ENCODE measurements at regions not wholly inside any gene's neighbourhood (a gene's known extent, or its start where the extent isn't known, plus 50 kb on each side); places are given as distances from the start of the nearest gene placed in this dataset.

GRCh38 chr15:91622235-91622634, 231.3 kb upstream of the SLCO3A1 start:
- Mint-ChIP-seq H3K36me3 (ENCODE audit: low read depth) (no peaks in the 10 kb centered on the region), H3K4me1 (no peaks in the 10 kb centered on the region), H3K27ac (no peak overlapping the region), H3K9me3 (peaks cover 4% of the 10 kb centered on the region), H3K4me3 (no peak overlapping the region), H3K27me3 (peaks cover 1% of the 10 kb centered on the region)
- intact Hi-C loops (cut with micrococcal nuclease), result no loop called here
- no peak for DNase-seq
- ChIA-PET POLR2A (no interaction called here), CTCF (no interaction called here)
- no peak for ATAC-seq (ENCODE audit: low read depth)
- no peak for TF ChIP-seq CTCF (IDR thresholded peaks at IDR 0.05)

- H3K9me3 Mint-ChIP-seq, result peaks cover 4% of the 10 kb centered on the region
- ChIA-PET POLR2A (no interaction called here), CTCF (no interaction called here)
- H3K4me3 Mint-ChIP-seq, result no peak overlapping the region
- DNase-seq (no peak), ATAC-seq (ENCODE audit: low read depth) (no peak)
- no peak overlapping the region for H3K27ac Mint-ChIP-seq
- intact Hi-C loops (cut with micrococcal nuclease), result no loop called here
- no peaks in the 10 kb centered on the region for H3K4me1 Mint-ChIP-seq
- H3K36me3 Mint-ChIP-seq (ENCODE audit: low read depth), result no peaks in the 10 kb centered on the region
- H3K27me3 Mint-ChIP-seq, result peaks cover 1% of the 10 kb centered on the region
- TF ChIP-seq CTCF (IDR thresholded peaks at IDR 0.05), result no peak
Measured at GRCh38 chr15:91622711-91623342, 230.7 kb upstream of the SLCO3A1 start.

GRCh38 chr15:91624353-91624968, 229.0 kb upstream of the SLCO3A1 start:
- intact Hi-C loops (cut with micrococcal nuclease), result no loop called here
- Mint-ChIP-seq H3K36me3 (ENCODE audit: low read depth) (no peaks in the 10 kb centered on the region), H3K4me3 (no peak overlapping the region), H3K27me3 (peaks cover 1% of the 10 kb centered on the region), H3K4me1 (no peaks in the 10 kb centered on the region), H3K27ac (no peak overlapping the region), H3K9me3 (no peaks in the 10 kb centered on the region)
- DNase-seq, result no peak
- CTCF ChIA-PET, result no interaction called here
- TF ChIP-seq CTCF (IDR thresholded peaks at IDR 0.05), result no peak
- POLR2A ChIA-PET, result no interaction called here
- ATAC-seq (ENCODE audit: low read depth), result no peak

- H3K36me3 Mint-ChIP-seq (ENCODE audit: low read depth), result no peaks in the 10 kb centered on the region
- no peak for TF ChIP-seq CTCF (IDR thresholded peaks at IDR 0.05)
- DNase-seq (no peak), ATAC-seq (ENCODE audit: low read depth) (no peak)
- no peak overlapping the region for H3K4me3 Mint-ChIP-seq
- ChIA-PET CTCF (no interaction called here), POLR2A (no interaction called here)
- H3K4me1 Mint-ChIP-seq, result no peaks in the 10 kb centered on the region
- H3K9me3 Mint-ChIP-seq, result no peaks in the 10 kb centered on the region
- no peak overlapping the region for H3K27ac Mint-ChIP-seq
- peaks cover 1% of the 10 kb centered on the region for H3K27me3 Mint-ChIP-seq
- intact Hi-C loops (cut with micrococcal nuclease), result no loop called here
Measured at GRCh38 chr15:91625506-91625905, 228.0 kb upstream of the SLCO3A1 start.

- CTCF ChIA-PET, result no interaction called here
- H3K27me3 Mint-ChIP-seq, result peaks cover 1% of the 10 kb centered on the region
- ATAC-seq (ENCODE audit: low read depth) (no peak), DNase-seq (no peak)
- no peaks in the 10 kb centered on the region for H3K4me1 Mint-ChIP-seq
- no peak overlapping the region for H3K4me3 Mint-ChIP-seq
- POLR2A ChIA-PET, result no interaction called here
- intact Hi-C loops (cut with micrococcal nuclease), result no loop called here
- H3K36me3 Mint-ChIP-seq (ENCODE audit: low read depth), result no peaks in the 10 kb centered on the region
- TF ChIP-seq CTCF (IDR thresholded peaks at IDR 0.05), result no peak
- H3K9me3 Mint-ChIP-seq, result no peaks in the 10 kb centered on the region
- H3K27ac Mint-ChIP-seq, result no peak overlapping the region
Measured at GRCh38 chr15:91627473-91628278, 225.8 kb upstream of the SLCO3A1 start.
